ENCODE measurements at regions not wholly inside any gene's neighbourhood (a gene's known extent, or its start where the extent isn't known, plus 50 kb on each side); places are given as distances from the start of the nearest gene placed in this dataset.
A peak's percentile ranks its signal among the peaks of the same experiment; 100 is the strongest.
"Not testable (repeated sequence)": the region's sequence is repeated elsewhere in the genome, so short reads cannot be mapped to it uniquely, and the experiment has no call there.

GRCh38 chr5:91301106-91301846 is 81.8 kb downstream of the ARRDC3 start:
- ATAC-seq (replicated peaks in 1 of 2) (no peak), DNase-seq (no peak)
- Mint-ChIP-seq H3K27ac (no peak overlapping the region), H3K4me1 (ENCODE audit: low read depth) (no peaks in the 10 kb centered on the region), H3K9me3 (no peaks in the 10 kb centered on the region), H3K36me3 (ENCODE audit: insufficient read depth in 2 of 2) (no peaks in the 10 kb centered on the region), H3K4me3 (no peak overlapping the region), H3K27me3 (ENCODE audit: low read depth) (no peaks in the 10 kb centered on the region)

- Mint-ChIP-seq H3K4me1 (ENCODE audit: low read depth) (peaks cover 7% of the 10 kb centered on the region), H3K9me3 (no peaks in the 10 kb centered on the region), H3K36me3 (ENCODE audit: insufficient read depth in 2 of 2) (no peaks in the 10 kb centered on the region), H3K4me3 (no peak overlapping the region), H3K27me3 (ENCODE audit: low read depth) (no peaks in the 10 kb centered on the region), H3K27ac (no peak overlapping the region)
- ATAC-seq (replicated peaks in 1 of 2): no peak
- no peak for DNase-seq
These were observed 85.1 kb downstream of the ARRDC3 start for GRCh38 chr5:91297994-91298393.

- H3K4me3 Mint-ChIP-seq: no peak overlapping the region
- H3K27ac Mint-ChIP-seq: no peak overlapping the region
- ATAC-seq (replicated peaks in 1 of 2) (no peak), DNase-seq (no peak)
- H3K27me3 Mint-ChIP-seq (ENCODE audit: low read depth): no peaks in the 10 kb centered on the region
- H3K9me3 Mint-ChIP-seq: no peaks in the 10 kb centered on the region
- no peaks in the 10 kb centered on the region for H3K36me3 Mint-ChIP-seq (ENCODE audit: insufficient read depth in 2 of 2)
- peaks cover 20% of the 10 kb centered on the region for H3K4me1 Mint-ChIP-seq (ENCODE audit: low read depth)
These were observed 86.4 kb downstream of the ARRDC3 start for GRCh38 chr5:91296674-91297143.

- ATAC-seq (replicated peaks in 1 of 2); H3K36me3 Mint-ChIP-seq (ENCODE audit: insufficient read depth in 2 of 2); H3K27ac Mint-ChIP-seq; H3K27me3 Mint-ChIP-seq (ENCODE audit: low read depth); H3K9me3 Mint-ChIP-seq; H3K4me3 Mint-ChIP-seq; DNase-seq: not testable (repeated sequence)
- peaks cover 26% of the 10 kb centered on the region for H3K4me1 Mint-ChIP-seq (ENCODE audit: low read depth)
These were observed 87.0 kb downstream of the ARRDC3 start for GRCh38 chr5:91296102-91296501.

- peak; percentile 77 to 81 for ATAC-seq (replicated peaks in 1 of 2)
- H3K4me3 Mint-ChIP-seq: no peak overlapping the region
- H3K27ac Mint-ChIP-seq: no peak overlapping the region
- no peaks in the 10 kb centered on the region for H3K36me3 Mint-ChIP-seq (ENCODE audit: insufficient read depth in 2 of 2)
- H3K4me1 Mint-ChIP-seq (ENCODE audit: low read depth): peaks cover 27% of the 10 kb centered on the region
- H3K9me3 Mint-ChIP-seq: no peaks in the 10 kb centered on the region
- no peaks in the 10 kb centered on the region for H3K27me3 Mint-ChIP-seq (ENCODE audit: low read depth)
- peak; percentile 19 to 35 for DNase-seq
These were observed 90.0 kb downstream of the ARRDC3 start for GRCh38 chr5:91293131-91293530.

GRCh38 chr5:91291628-91292569 is 91.2 kb downstream of the ARRDC3 start:
- no peak overlapping the region for H3K4me3 Mint-ChIP-seq
- DNase-seq: peak in 1 of 2 donors; percentile 19
- H3K27me3 Mint-ChIP-seq (ENCODE audit: low read depth): no peaks in the 10 kb centered on the region
- H3K4me1 Mint-ChIP-seq (ENCODE audit: low read depth): peaks cover 27% of the 10 kb centered on the region
- ATAC-seq (replicated peaks in 1 of 2): peak; percentile 31 to 60
- H3K36me3 Mint-ChIP-seq (ENCODE audit: insufficient read depth in 2 of 2): no peaks in the 10 kb centered on the region
- peaks cover 0 to 3% of the 10 kb centered on the region in 2 donors for H3K9me3 Mint-ChIP-seq
- no peak overlapping the region for H3K27ac Mint-ChIP-seq

GRCh38 chr5:91288118-91288916 is 94.8 kb downstream of the ARRDC3 start:
- peaks cover 10 to 13% of the 10 kb centered on the region in 2 donors for H3K36me3 Mint-ChIP-seq (ENCODE audit: insufficient read depth in 2 of 2)
- ATAC-seq (replicated peaks in 1 of 2) (no peak), DNase-seq (no peak)
- peaks cover 30% of the 10 kb centered on the region for H3K4me1 Mint-ChIP-seq (ENCODE audit: low read depth)
- no peaks in the 10 kb centered on the region for H3K27me3 Mint-ChIP-seq (ENCODE audit: low read depth)
- no peak overlapping the region for H3K4me3 Mint-ChIP-seq
- H3K27ac Mint-ChIP-seq: no peak overlapping the region
- peaks cover 6 to 12% of the 10 kb centered on the region in 2 donors for H3K9me3 Mint-ChIP-seq

- not testable (repeated sequence) for DNase-seq; H3K4me3 Mint-ChIP-seq; H3K27me3 Mint-ChIP-seq (ENCODE audit: low read depth); ATAC-seq (replicated peaks in 1 of 2); H3K27ac Mint-ChIP-seq
- peaks cover 10 to 24% of the 10 kb centered on the region in 2 donors for H3K36me3 Mint-ChIP-seq (ENCODE audit: insufficient read depth in 2 of 2)
- H3K4me1 Mint-ChIP-seq (ENCODE audit: low read depth): peaks cover 33% of the 10 kb centered on the region
- peaks cover 10 to 20% of the 10 kb centered on the region in 2 donors for H3K9me3 Mint-ChIP-seq
These were observed 98.1 kb downstream of the ARRDC3 start for GRCh38 chr5:91285062-91285461.

- H3K4me1 Mint-ChIP-seq (ENCODE audit: low read depth): peaks cover 44% of the 10 kb centered on the region
- peaks cover 6% of the 10 kb centered on the region for H3K27me3 Mint-ChIP-seq (ENCODE audit: low read depth)
- DNase-seq (no peak), ATAC-seq (replicated peaks in 1 of 2) (no peak)
- no peak overlapping the region for H3K27ac Mint-ChIP-seq
- H3K36me3 Mint-ChIP-seq (ENCODE audit: insufficient read depth in 2 of 2): peaks cover 10 to 24% of the 10 kb centered on the region in 2 donors
- peak overlapping the region in 1 of 2 donors; percentile 9 for H3K4me3 Mint-ChIP-seq
- peaks cover 10 to 20% of the 10 kb centered on the region in 2 donors for H3K9me3 Mint-ChIP-seq
These were observed 99.2 kb downstream of the ARRDC3 start for GRCh38 chr5:91283899-91284298.

- Mint-ChIP-seq H3K4me3 (no peak overlapping the region), H3K27me3 (ENCODE audit: low read depth) (peaks cover 6% of the 10 kb centered on the region), H3K36me3 (ENCODE audit: insufficient read depth in 2 of 2) (peaks cover 10 to 24% of the 10 kb centered on the region in 2 donors), H3K9me3 (peaks cover 10 to 20% of the 10 kb centered on the region in 2 donors), H3K27ac (no peak overlapping the region), H3K4me1 (ENCODE audit: low read depth) (peaks cover 44% of the 10 kb centered on the region)
- ATAC-seq (replicated peaks in 1 of 2) (no peak), DNase-seq (peak in 1 of 2 donors; percentile 17)
These were observed 99.8 kb downstream of the ARRDC3 start for GRCh38 chr5:91283326-91283725.

- H3K27ac Mint-ChIP-seq: peak overlapping the region; percentile 66
These were observed 100.9 kb downstream of the ARRDC3 start for GRCh38 chr5:91282210-91282609.

GRCh38 chr5:91281401-91281800 is 101.7 kb downstream of the ARRDC3 start:
- no peak for DNase-seq
- Mint-ChIP-seq H3K9me3 (peaks cover 7 to 20% of the 10 kb centered on the region in 2 donors), H3K4me1 (ENCODE audit: low read depth) (peaks cover 44% of the 10 kb centered on the region), H3K27ac (peak overlapping the region; percentile 86), H3K4me3 (peak overlapping the region; percentile 85 to 87), H3K36me3 (ENCODE audit: insufficient read depth in 2 of 2) (peaks cover 10 to 24% of the 10 kb centered on the region in 2 donors), H3K27me3 (ENCODE audit: low read depth) (peaks cover 13% of the 10 kb centered on the region)
- ATAC-seq (replicated peaks in 1 of 2): peak; percentile 15 to 20

More at GRCh38 chr5:91282210-91282609, 100.9 kb downstream of the ARRDC3 start:
- peaks cover 8 to 20% of the 10 kb centered on the region in 2 donors for H3K9me3 Mint-ChIP-seq
- peaks cover 10 to 24% of the 10 kb centered on the region in 2 donors for H3K36me3 Mint-ChIP-seq (ENCODE audit: insufficient read depth in 2 of 2)
- H3K4me3 Mint-ChIP-seq: no peak overlapping the region
- ATAC-seq (replicated peaks in 1 of 2) (no peak), DNase-seq (no peak)
- peaks cover 44% of the 10 kb centered on the region for H3K4me1 Mint-ChIP-seq (ENCODE audit: low read depth)
- H3K27me3 Mint-ChIP-seq (ENCODE audit: low read depth): peaks cover 10% of the 10 kb centered on the region
